ENCODE measurements at regions not wholly inside any gene's neighbourhood (a gene's known extent, or its start where the extent isn't known, plus 50 kb on each side); places are given as distances from the start of the nearest gene placed in this dataset.
"Not testable (repeated sequence)": the region's sequence is repeated elsewhere in the genome, so short reads cannot be mapped to it uniquely, and the experiment has no call there.

- DNase-seq (ENCODE audit: low read depth), result no peak
These were observed 366.8 kb upstream of the DPYD start for GRCh38 chr1:98287626-98288025.

- no peak for DNase-seq (ENCODE audit: low read depth)
These were observed 365.8 kb upstream of the DPYD start for GRCh38 chr1:98286656-98287055.

GRCh38 chr1:98285286-98285685 is 364.5 kb upstream of the DPYD start:
- DNase-seq (ENCODE audit: low read depth), result not testable (repeated sequence)

- no peak for DNase-seq (ENCODE audit: low read depth)
These were observed 359.2 kb upstream of the DPYD start for GRCh38 chr1:98280049-98280448.

GRCh38 chr1:98278055-98278454 is 357.2 kb upstream of the DPYD start:
- no peak for DNase-seq (ENCODE audit: low read depth)

- DNase-seq (ENCODE audit: low read depth), result no peak
These were observed 356.3 kb upstream of the DPYD start for GRCh38 chr1:98277118-98277517.

GRCh38 chr1:98276514-98276913 is 355.7 kb upstream of the DPYD start:
- DNase-seq (ENCODE audit: low read depth), result no peak

- no peak for DNase-seq (ENCODE audit: low read depth)
These were observed 347.5 kb upstream of the DPYD start for GRCh38 chr1:98268316-98268715.

GRCh38 chr1:98267423-98267822 is 346.6 kb upstream of the DPYD start:
- no peak for DNase-seq (ENCODE audit: low read depth)

GRCh38 chr1:98264727-98265126 is 343.9 kb upstream of the DPYD start:
- DNase-seq (ENCODE audit: low read depth), result no peak

GRCh38 chr1:98260839-98261238 is 340.0 kb upstream of the DPYD start:
- no peak for DNase-seq (ENCODE audit: low read depth)

- DNase-seq (ENCODE audit: low read depth), result no peak
These were observed 339.6 kb upstream of the DPYD start for GRCh38 chr1:98260412-98260811.

GRCh38 chr1:98256700-98257099 is 335.9 kb upstream of the DPYD start:
- no peak for DNase-seq (ENCODE audit: low read depth)

- no peak for DNase-seq (ENCODE audit: low read depth)
These were observed 332.3 kb upstream of the DPYD start for GRCh38 chr1:98253145-98253544.

- DNase-seq (ENCODE audit: low read depth), result no peak
These were observed 330.7 kb upstream of the DPYD start for GRCh38 chr1:98251497-98251896.

GRCh38 chr1:98232678-98233077 is 311.8 kb upstream of the DPYD start:
- no peak for DNase-seq (ENCODE audit: low read depth)

GRCh38 chr1:98222706-98223105 is 301.9 kb upstream of the DPYD start:
- DNase-seq (ENCODE audit: low read depth), result no peak

GRCh38 chr1:98221923-98222322 is 301.1 kb upstream of the DPYD start:
- no peak for DNase-seq (ENCODE audit: low read depth)

- DNase-seq (ENCODE audit: low read depth), result no peak
These were observed 296.8 kb upstream of the DPYD start for GRCh38 chr1:98217601-98218000.

GRCh38 chr1:98216304-98216703 is 295.5 kb upstream of the DPYD start:
- DNase-seq (ENCODE audit: low read depth), result no peak

GRCh38 chr1:98211271-98211845 is 290.5 kb upstream of the DPYD start:
- no peak for DNase-seq (ENCODE audit: low read depth)

GRCh38 chr1:98210563-98210962 is 289.7 kb upstream of the DPYD start:
- no peak for DNase-seq (ENCODE audit: low read depth)

- DNase-seq (ENCODE audit: low read depth), result no peak
These were observed 289.2 kb upstream of the DPYD start for GRCh38 chr1:98210064-98210463.

- DNase-seq (ENCODE audit: low read depth), result no peak
These were observed 284.6 kb upstream of the DPYD start for GRCh38 chr1:98205291-98206017.
